ENCODE measurements at regions not wholly inside any gene's neighbourhood (a gene's known extent, or its start where the extent isn't known, plus 50 kb on each side); places are given as distances from the start of the nearest gene placed in this dataset.

- no peak for DNase-seq
These were observed 129.0 kb upstream of the PTPN1 start for GRCh38 chr20:50381075-50381732.

- DNase-seq: peak; percentile 3
These were observed 128.2 kb upstream of the PTPN1 start for GRCh38 chr20:50381771-50382593.

- no peak for DNase-seq
These were observed 124.2 kb upstream of the PTPN1 start for GRCh38 chr20:50385733-50386640.

GRCh38 chr20:50386641-50386960, 123.6 kb upstream of the PTPN1 start:
- DNase-seq: no peak

- DNase-seq: no peak
These were observed 122.8 kb upstream of the PTPN1 start for GRCh38 chr20:50387218-50387995.

- no peak for DNase-seq
These were observed 122.2 kb upstream of the PTPN1 start for GRCh38 chr20:50387996-50388332.

GRCh38 chr20:50388733-50389437, 121.3 kb upstream of the PTPN1 start:
- DNase-seq: no peak

GRCh38 chr20:50389438-50389807, 120.8 kb upstream of the PTPN1 start:
- no peak for DNase-seq

GRCh38 chr20:50389808-50390684, 120.1 kb upstream of the PTPN1 start:
- DNase-seq: no peak

GRCh38 chr20:50390685-50391443, 119.3 kb upstream of the PTPN1 start:
- no peak for DNase-seq

GRCh38 chr20:50391444-50392137, 118.6 kb upstream of the PTPN1 start:
- no peak for DNase-seq

GRCh38 chr20:50392138-50392866, 117.9 kb upstream of the PTPN1 start:
- no peak for DNase-seq

GRCh38 chr20:50393242-50393641, 116.9 kb upstream of the PTPN1 start:
- no peak for DNase-seq

- DNase-seq: no peak
These were observed 116.1 kb upstream of the PTPN1 start for GRCh38 chr20:50393990-50394561.

- peak; percentile 58 for DNase-seq
These were observed 115.6 kb upstream of the PTPN1 start for GRCh38 chr20:50394569-50394968.

- no peak for DNase-seq
These were observed 114.9 kb upstream of the PTPN1 start for GRCh38 chr20:50395251-50395729.

- DNase-seq: no peak
These were observed 114.2 kb upstream of the PTPN1 start for GRCh38 chr20:50395914-50396488.

- no peak for DNase-seq
These were observed 113.6 kb upstream of the PTPN1 start for GRCh38 chr20:50396623-50397022.
